Heart right ventricle (tissue), 16 donors: ENCODE measurements at regions not wholly inside any gene's neighbourhood (a gene's known extent, or its start where the extent isn't known, plus 50 kb on each side); places are given as distances from the start of the nearest gene placed in this dataset.
A peak's percentile ranks its signal among the peaks of the same experiment; 100 is the strongest.

Experiments
- ATAC-seq, 8 donors: fragments of 200-7000 bp; cut with Tn5 transposase; one replicate each; pipeline ENCODE4 v1.9.1; 2020; ENCODE audit warnings: mild to moderate bottlenecking in 8 of 8, moderate library complexity in 8 of 8, moderate number of reproducible peaks in 1 of 8
- DNase-seq, 2 donors: peaks; one replicate each; pipeline ENCODE4 v3.0.0-alpha.2; 2020
- H3K27ac ChIP-seq, 10 donors: fragments of 200-600 bp; sonication (generic) in 2 of 10; one replicate each; pipeline versions ENCODE4 v1.5.0 to v1.8.0; 2020 to 2022; ENCODE audit warnings: mild to moderate bottlenecking in 3 of 10
- H3K27me3 ChIP-seq, 7 donors: fragments of 200-600 bp; one replicate each; pipeline ENCODE4 v1.8.0; 2021 to 2022; ENCODE audit warnings: mild to moderate bottlenecking in 2 of 7
- H3K36me3 ChIP-seq, 9 donors: fragments of 200-600 bp; sonication (generic) in 1 of 9; one replicate each; pipeline versions ENCODE4 v1.5.0 to v1.8.0; 2020 to 2022; ENCODE audit warnings: mild to moderate bottlenecking in 2 of 9
- H3K4me1 ChIP-seq, 9 donors: fragments of 200-600 bp; sonication (generic) in 1 of 9; one replicate each; pipeline versions ENCODE4 v1.5.0 to v1.8.0; 2020 to 2022; ENCODE audit warnings: mild to moderate bottlenecking in 4 of 9
- H3K4me3 ChIP-seq, 10 donors: fragments of 200-600 bp; sonication (generic) in 2 of 10; one replicate each; pipeline versions ENCODE4 v1.5.0 to v1.8.0; 2020 to 2022; ENCODE audit warnings: mild to moderate bottlenecking in 7 of 10, moderate library complexity in 2 of 10
- H3K9me3 ChIP-seq, 11 donors: fragments of 200-600 bp in 10 of 11; sonication (generic) in 2 of 11; one replicate each; pipeline versions ENCODE4 v1.5.0 to v1.8.0; 2013 to 2022; ENCODE audit warnings: mild to moderate bottlenecking in 2 of 11, control low read depth in 1 of 11, moderate library complexity in 1 of 11
- CTCF ChIP-seq, 9 donors: fragments of 200-600 bp; sonication (generic) in 2 of 9; IDR thresholded peaks; one replicate each; pipeline versions ENCODE4 v1.5.0 to v1.8.0; 2021 to 2022; ENCODE audit warnings: antibody characterized with exemption in 9 of 9, mild to moderate bottlenecking in 5 of 9, moderate library complexity in 1 of 9
- WGBS, 2 donors: extraction: QIAGEN DNeasy Blood & Tissue Kit; methylation state at CpG; one replicate each; pipeline ENCODE4 v1.1.7; 2013; ENCODE audit warnings: inconsistent platforms in 1 of 2; 5-methylcytosine and 5-hydroxymethylcytosine counted together
- intact Hi-C, 10 donors: fragments of 100-400 bp; cut with DNase I; formaldehyde crosslinking; loops; one replicate each; pipeline versions ENCODE4 v1.11.1 to v1.14.2; 2022
- donor health status: Arrhythmogenic right ventricular cardiomyopathy.
- donor health status: ischemic (EF 13 %, LVEDD 7.1; RV severe dilation, severe dysfunction).
- donor health status: healthy with polysubstance abuse.
- donor health status: DM: no; HTN: yes; CAD: no.
- donor health status: DM: no; HTN: no; CAD: no.
- donor health status: ischemic (EF 25% LVEDD 6.9; RV normal size, moderate dysfunction).
- donor health status: ischemic (EF 25% LVEDD 5.7; RV mildly dilated, moderate dysfunction).
- donor health status: healthy.
- donor health status: DM: yes; HTN: yes; CAD: no.
- donor health status: Ischemic cardiomyopathy.
- donor health status: ischemic (EF 35%, LVEDD 5.7; RV mildly dilated, moderate dysfunction).
- donor health status: nonischemic (EF 11% LVEDD 7.7; RV severe dilation, severe dysfunction).
- donor health status: DM: yes; HTN: yes; CAD: no.
- donor health status: PGD.
- donor health status: ischemic (EF 29% LVEDD 5.4; RV normal size, mild dysfunction).
- donor health status: nonischemic (EF 23%, LVEDD 6.1; RV moderate dilation, normal function).

GRCh38 chr2:64853306-64853705, 135.9 kb upstream of the SLC1A4 start:
- no peak overlapping the region for H3K4me3 ChIP-seq
- ATAC-seq (no peak), DNase-seq (no peak)
- H3K4me1 ChIP-seq = peaks cover 9 to 84% (median 17%) of the 10 kb centered on the region in 9 donors
- 94 to 95% methylated on average over 5 of the region's 5 CpGs for WGBS, 2 donors
- intact Hi-C loops = loop anchor here in 1 of 10 donors (10.0 kb wide), 1 partner anchor 79 kb away; no protein-coding TSS in a partner anchor
- TF ChIP-seq CTCF (IDR thresholded peaks at IDR 0.05) = no peak
- no peaks in the 10 kb centered on the region for H3K9me3 ChIP-seq
- no peaks in the 10 kb centered on the region for H3K36me3 ChIP-seq
- peak overlapping the region in 2 of 10 donors; percentile 37 to 73 for H3K27ac ChIP-seq
- H3K27me3 ChIP-seq = no peaks in the 10 kb centered on the region

- Histone ChIP-seq H3K4me3 (no peak overlapping the region), H3K9me3 (no peaks in the 10 kb centered on the region), H3K27ac (peak overlapping the region in 1 of 10 donors; percentile 73), H3K4me1 (peaks cover 15 to 86% (median 23%) of the 10 kb centered on the region in 9 donors), H3K27me3 (no peaks in the 10 kb centered on the region), H3K36me3 (no peaks in the 10 kb centered on the region)
- intact Hi-C loops = loop anchor here in 1 of 10 donors (10.0 kb wide), 1 partner anchor 79 kb away; no protein-coding TSS in a partner anchor
- DNase-seq = no peak
- no peak for TF ChIP-seq CTCF (IDR thresholded peaks at IDR 0.05)
- WGBS, 2 donors = 96 to 97% methylated on average over 1 of the region's 1 CpG
- no peak for ATAC-seq
These were observed 135.3 kb upstream of the SLC1A4 start for GRCh38 chr2:64853894-64854293.

DNA sequence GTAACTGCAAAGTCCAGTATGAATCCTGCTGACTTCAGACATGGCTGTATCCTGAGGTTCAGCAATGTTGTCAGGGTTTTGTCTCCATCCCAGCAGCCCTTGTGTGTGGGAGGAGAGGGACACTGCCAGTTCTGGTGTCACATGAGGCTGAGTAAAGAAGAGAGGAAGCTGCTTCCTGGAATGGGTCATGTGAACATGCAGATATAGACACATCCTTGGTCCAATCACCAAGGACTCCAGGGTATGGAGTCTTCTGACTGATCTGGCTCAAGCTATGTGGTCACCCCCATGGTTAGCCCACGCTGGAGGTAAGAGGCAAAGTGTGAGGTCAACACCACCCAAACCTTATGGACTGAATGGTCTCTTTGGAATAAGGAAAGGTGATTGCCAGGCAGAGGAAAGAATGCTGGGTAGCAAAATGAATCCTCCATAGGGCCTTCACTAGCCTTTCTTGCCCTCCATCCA, 134.4 kb upstream of the SLC1A4 start:
- Histone ChIP-seq H3K27ac (peak overlapping the region in 3 of 10 donors; percentile 18 to 73 (median 45)), H3K36me3 (no peaks in the 10 kb centered on the region), H3K27me3 (no peaks in the 10 kb centered on the region), H3K4me3 (no peak overlapping the region), H3K4me1 (peaks cover 23 to 91% (median 32%) of the 10 kb centered on the region in 9 donors), H3K9me3 (no peaks in the 10 kb centered on the region)
- WGBS, 2 donors = 92 to 100% methylated on average over 1 of the region's 1 CpG
- intact Hi-C loops = loop anchor here in 2 of 10 donors (5.0 to 10.0 kb wide), 2 partner anchors 80 to 88 kb away; no protein-coding TSS in a partner anchor
- TF ChIP-seq CTCF (IDR thresholded peaks at IDR 0.05) = no peak
- ATAC-seq = peak in 6 of 8 donors; percentile 7 to 49 (median 30)
- peak in 1 of 2 donors; percentile 62 for DNase-seq

DNA sequence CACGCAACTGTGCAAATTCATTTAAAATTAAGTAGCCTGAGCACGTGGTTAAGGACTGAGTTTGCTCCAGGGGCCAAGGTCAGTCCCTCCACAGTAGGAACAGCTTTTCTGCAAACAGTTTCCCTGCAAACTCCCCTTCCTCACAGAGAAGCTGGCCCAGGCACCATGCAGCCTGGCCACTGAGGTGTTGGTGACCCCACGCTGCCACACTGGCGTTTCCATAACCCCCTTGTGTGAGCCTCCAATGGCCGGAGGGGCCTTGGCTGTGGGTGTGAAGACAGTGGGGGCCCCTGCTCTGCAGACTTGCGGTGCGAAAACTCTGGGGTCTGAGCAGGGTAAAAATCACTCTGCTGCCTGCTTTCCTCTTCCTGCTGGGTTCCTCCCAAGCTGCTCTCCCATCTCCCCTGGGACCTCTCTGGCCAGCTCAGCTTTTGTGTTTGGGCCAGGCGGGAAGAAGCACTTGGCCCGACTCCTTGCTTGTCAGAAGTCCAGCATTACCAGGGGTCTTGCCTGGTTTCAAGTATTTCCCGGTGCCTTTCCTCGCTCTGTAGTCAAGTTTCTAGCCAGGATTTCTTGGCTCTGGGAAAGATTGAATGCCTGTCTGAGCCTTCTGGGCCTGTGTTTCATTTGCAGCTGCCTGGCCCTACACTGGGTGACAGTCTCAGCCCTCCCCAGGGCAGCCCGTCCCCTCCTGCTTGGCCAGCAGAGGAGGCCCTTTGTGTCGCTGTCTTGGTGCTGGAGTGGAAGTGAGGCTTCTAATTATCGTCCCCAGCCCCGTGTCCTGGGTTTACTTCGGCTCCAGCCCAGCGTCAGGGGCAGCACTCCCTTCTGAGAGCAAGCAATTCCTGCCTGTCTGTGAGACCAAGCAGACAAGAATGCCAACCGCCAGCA, 131.4 kb upstream of the SLC1A4 start:
- Histone ChIP-seq H3K9me3 (peaks cover 0 to 5% (median 0%) of the 10 kb centered on the region in 11 donors), H3K27me3 (no peaks in the 10 kb centered on the region), H3K4me3 (peak overlapping the region in 2 of 10 donors; percentile 3 to 12), H3K36me3 (no peaks in the 10 kb centered on the region), H3K4me1 (peaks cover 23 to 93% (median 37%) of the 10 kb centered on the region in 9 donors), H3K27ac (peak overlapping the region; percentile 20 to 99 (median 94))
- peak in 2 of 9 donors; percentile 7 to 28 for TF ChIP-seq CTCF (IDR thresholded peaks at IDR 0.05)
- 19 to 21% methylated on average over 18 of the region's 18 CpGs for WGBS, 2 donors
- DNase-seq (peak; percentile 69 to 83), ATAC-seq (peak; percentile 22 to 66 (median 52))
- intact Hi-C loops = loop anchor here in 5 of 10 donors (2.0 to 10.0 kb wide), 5 partner anchors 83 to 205 kb away; partner anchors contain the start of gene SERTAD2 (in 1 of the 5)
